ENCODE measurements at regions not wholly inside any gene's neighbourhood (a gene's known extent, or its start where the extent isn't known, plus 50 kb on each side); places are given as distances from the start of the nearest gene placed in this dataset.

GRCh38 chr10:6979371-6979770 lies 399.3 kb upstream of the PRKCQ start:
- no peak overlapping the region for H2BK12ac ChIP-seq (ENCODE audit: insufficient read length, low read depth, low read length)
- no peak overlapping the region for H4K91ac ChIP-seq (ENCODE audit: insufficient read length, low read depth, low read length)
- H3K4me1 ChIP-seq (ENCODE audit: insufficient read depth, low read length), result peaks cover 7% of the 10 kb centered on the region; the same call in 1 of the 2 replicates
- no peak overlapping the region for H2BK15ac ChIP-seq (ENCODE audit: low read depth, low read length)
- H3K56ac ChIP-seq (ENCODE audit: insufficient read length, low read depth, low read length), result no peak overlapping the region
- no peak overlapping the region for H3T11ph ChIP-seq (ENCODE audit: low read length)
- H3K27me3 Mint-ChIP-seq (ENCODE audit: low read depth), result peaks cover 3% of the 10 kb centered on the region
- H3K9me3 Mint-ChIP-seq, result 0 out of 5 replicates have a peak, but pooled peaks cover 0 to 2% of the 10 kb centered on the region in 2 experiments
- H3K27me3 ChIP-seq (ENCODE audit: insufficient read depth, low read length), result no peaks in the 10 kb centered on the region
- no peaks in the 10 kb centered on the region; a peak in 1 of 7 replicates for H3K36me3 Mint-ChIP-seq (ENCODE audit: insufficient read depth in 1 of 3, low read depth in 3 of 3)
- no peak overlapping the region for H3K4me3 Mint-ChIP-seq
- H3K4ac ChIP-seq (ENCODE audit: low read depth, low read length), result no peak overlapping the region
- no peak overlapping the region for H2BK20ac ChIP-seq (ENCODE audit: low read depth, low read length, poor library complexity, severe bottlenecking)
- no peaks in the 10 kb centered on the region for H4K20me1 ChIP-seq (ENCODE audit: control insufficient read depth, insufficient read depth, insufficient read length)
- no peak overlapping the region for H3K27ac Mint-ChIP-seq
- TF ChIP-seq CTCF (conservative IDR thresholded peaks at IDR 0.05), result no peak
- H3K9me3 ChIP-seq (ENCODE audit: control insufficient read depth, low read depth, low read length), result no peaks in the 10 kb centered on the region
- H3K79me1 ChIP-seq (ENCODE audit: insufficient read depth, low read depth, low read length, poor library complexity, severe bottlenecking), result no peaks in the 10 kb centered on the region
- H3K4me1 Mint-ChIP-seq, result peaks cover 18 to 20% of the 10 kb centered on the region in 2 experiments
- no peak overlapping the region for H2BK5ac ChIP-seq (ENCODE audit: insufficient read length, low read length)
- no peak overlapping the region for H2AFZ ChIP-seq (ENCODE audit: low read length)
- no peak for DNase-seq
- no peak overlapping the region for H3K23ac ChIP-seq (ENCODE audit: insufficient read length, low read depth, low read length)
- no CpG with 5 or more reads among the region's 7 CpGs for WGBS (ENCODE audit: extremely low coverage, insufficient read length, low lambda C conversion rate)
- no peak overlapping the region for H4K5ac ChIP-seq (ENCODE audit: insufficient read length, low read depth, low read length)
- no peak overlapping the region for H4K8ac ChIP-seq (replicated peaks; ENCODE audit: insufficient read length, low read depth, low read length)
- H2BK120ac ChIP-seq (ENCODE audit: low read depth, low read length, poor library complexity, severe bottlenecking), result no peak overlapping the region
- no peak overlapping the region for H3K4me2 ChIP-seq (ENCODE audit: insufficient read depth, insufficient read length, low read length)
- no peak overlapping the region for H2AK5ac ChIP-seq (ENCODE audit: insufficient read length, low read length)
- no peak overlapping the region for H3K27ac ChIP-seq (ENCODE audit: insufficient read length, low read depth, low read length)
- no peaks in the 10 kb centered on the region for H3K79me2 ChIP-seq (ENCODE audit: insufficient read depth, low read length)
- no peak overlapping the region for H3K9ac ChIP-seq (ENCODE audit: extremely low read depth, insufficient read length, low read length)
- no peak overlapping the region for H3K14ac ChIP-seq (ENCODE audit: insufficient read depth, low read length)
- no peak overlapping the region for H3K18ac ChIP-seq (ENCODE audit: insufficient read length, low read depth, low read length)
- no peaks in the 10 kb centered on the region for H3K23me2 ChIP-seq (ENCODE audit: insufficient read length, low read depth, low read length, poor library complexity, severe bottlenecking)

Data from H9 (cell line).